IMR-90 (cell line): ENCODE measurements at regions not wholly inside any gene's neighbourhood (a gene's known extent, or its start where the extent isn't known, plus 50 kb on each side); places are given as distances from the start of the nearest gene placed in this dataset.
"Not testable (repeated sequence)": the region's sequence is repeated elsewhere in the genome, so short reads cannot be mapped to it uniquely, and the experiment has no call there.

Experiments used
- BHLHE40 ChIP-seq: fragments of 150-350 bp; IDR thresholded peaks from 2 replicates; pipeline ENCODE4 v1.6.1; 2016; ENCODE audit warnings: mild to moderate bottlenecking, low read depth, low read length
- CEBPB ChIP-seq: IDR thresholded peaks from 2 replicates; pipeline ENCODE4 v1.6.1; 2012; ENCODE audit warnings: low read depth, low read length, improper control_type of control experiment
- CHD1 ChIP-seq: IDR thresholded peaks from 2 replicates; pipeline ENCODE4 v1.6.1; 2012; ENCODE audit warnings: low read depth, low read length, improper control_type of control experiment
- CTCF ChIP-seq: conservative IDR thresholded peaks from 2 replicates; pipeline ENCODE4 v1.5.1; 2012; ENCODE audit warnings: mild to moderate bottlenecking, low read depth, low read length, improper control_type of control experiment
- MAFK ChIP-seq: IDR thresholded peaks from 2 replicates; pipeline ENCODE4 v1.6.1; 2012; ENCODE audit warnings: low read depth, low read length, improper control_type of control experiment
- MAZ ChIP-seq: IDR thresholded peaks from 2 replicates; pipeline ENCODE4 v1.6.1; 2012; ENCODE audit warnings: low read depth, mild to moderate bottlenecking, low read length, improper control_type of control experiment, moderate library complexity, borderline replicate concordance
- MXI1 ChIP-seq: IDR thresholded peaks from 2 replicates; pipeline ENCODE4 v1.6.1; 2012; ENCODE audit warnings: low read depth, mild to moderate bottlenecking, low read length, moderate library complexity, borderline replicate concordance
- POLR2A ChIP-seq: IDR thresholded peaks from 2 replicates; pipeline ENCODE4 v1.6.1; 2012; ENCODE audit warnings: mild to moderate bottlenecking, low read depth, low read length
- RAD21 ChIP-seq: IDR thresholded peaks from 2 replicates; pipeline ENCODE4 v1.6.1; 2012; ENCODE audit warnings: low read length, improper control_type of control experiment
- RCOR1 ChIP-seq: IDR thresholded peaks from 2 replicates; pipeline ENCODE4 v1.6.1; 2012; ENCODE audit warnings: mild to moderate bottlenecking, low read length, improper control_type of control experiment; ENCODE audit not compliant: insufficient replicate concordance
- SMC3 ChIP-seq: fragments of 150-350 bp; IDR thresholded peaks from 2 replicates; pipeline ENCODE4 v1.6.1; 2016; ENCODE audit warnings: low read depth, mild to moderate bottlenecking, antibody characterized with exemption, low read length, moderate library complexity

GRCh38 chr22:12584457-12584856 is 2943.5 kb upstream of the OR11H1 start:
- TF ChIP-seq POLR2A, CTCF, MAZ, SMC3, MAFK, CEBPB, RCOR1, MXI1, RAD21, CHD1, BHLHE40: not testable (repeated sequence)
